Mucosa of descending colon (tissue), 3 donors: ENCODE measurements at regions not wholly inside any gene's neighbourhood (a gene's known extent, or its start where the extent isn't known, plus 50 kb on each side); places are given as distances from the start of the nearest gene placed in this dataset.

Experiments
- ATAC-seq: fragments of 200-7000 bp; cut with Tn5 transposase; one replicate; pipeline ENCODE4 v1.9.1; 2020; ENCODE audit warnings: mild to moderate bottlenecking, moderate library complexity
- DNase-seq, 3 donors: peaks; one replicate each; pipeline ENCODE4 v3.0.0-alpha.2; 2020
- H3K36me3 ChIP-seq: fragments of 200-600 bp; one replicate; pipeline ENCODE4 v1.8.0; 2021; ENCODE audit warnings: low read depth, mild to moderate bottlenecking
- H3K4me1 ChIP-seq: fragments of 200-600 bp; one replicate; pipeline ENCODE4 v1.8.0; 2021; ENCODE audit warnings: low read depth, mild to moderate bottlenecking
- H3K4me3 ChIP-seq: fragments of 200-600 bp; one replicate; pipeline ENCODE4 v1.8.0; 2021; ENCODE audit warnings: mild to moderate bottlenecking
- H3K9me3 ChIP-seq: fragments of 200-600 bp; one replicate; pipeline ENCODE4 v1.8.0; 2021; ENCODE audit warnings: mild to moderate bottlenecking
- CTCF ChIP-seq: fragments of 200-600 bp; IDR thresholded peaks from one replicate; pipeline ENCODE4 v1.8.0; 2022; ENCODE audit warnings: antibody characterized with exemption, mild to moderate bottlenecking
- intact Hi-C, 2 donors: fragments of 100-400 bp; cut with DNase I in 1 of 2; cut with micrococcal nuclease in 1 of 2; formaldehyde crosslinking; loops; one replicate each; pipeline versions ENCODE4 v1.11.0 to v1.11.1; 2022; cut with DNase I, micrococcal nuclease
- donor health status: DM: no; HTN: no; CAD: no; lungs with moderate emphysema.
- donor health status: DM: no; HTN: no; CAD: no.
- donor health status: DM: no; HTN: yes; CAD: no.

GRCh38 chr14:101358320-101359125 lies 202.8 kb upstream of the DIO3 start:
- DNase-seq (no peak), ATAC-seq (no peak)
- Histone ChIP-seq H3K4me1 (no peaks in the 10 kb centered on the region), H3K4me3 (no peak overlapping the region), H3K36me3 (no peaks in the 10 kb centered on the region), H3K9me3 (no peaks in the 10 kb centered on the region)
- TF ChIP-seq CTCF: no peak
- intact Hi-C loops: no loop called here

GRCh38 chr14:101359221-101360053 lies 201.9 kb upstream of the DIO3 start:
- peak in 1 of 3 donors; percentile 41 for DNase-seq
- no peaks in the 10 kb centered on the region for H3K9me3 ChIP-seq
- no peaks in the 10 kb centered on the region for H3K4me1 ChIP-seq
- intact Hi-C loops: no loop called here
- ATAC-seq: peak; percentile 27
- no peak for TF ChIP-seq CTCF
- no peaks in the 10 kb centered on the region for H3K36me3 ChIP-seq
- H3K4me3 ChIP-seq: no peak overlapping the region

- H3K4me3 ChIP-seq: no peak overlapping the region
- no peak for TF ChIP-seq CTCF
- H3K9me3 ChIP-seq: no peaks in the 10 kb centered on the region
- H3K4me1 ChIP-seq: no peaks in the 10 kb centered on the region
- H3K36me3 ChIP-seq: no peaks in the 10 kb centered on the region
- DNase-seq: peak in 2 of 3 donors; percentile 35 to 57
- intact Hi-C loops: no loop called here
- peak; percentile 43 for ATAC-seq
Measured at GRCh38 chr14:101360054-101360911, 201.0 kb upstream of the DIO3 start.

- DNase-seq (no peak), ATAC-seq (peak; percentile 4)
- Histone ChIP-seq H3K4me1 (peaks cover 2% of the 10 kb centered on the region), H3K4me3 (no peak overlapping the region), H3K36me3 (no peaks in the 10 kb centered on the region), H3K9me3 (no peaks in the 10 kb centered on the region)
- intact Hi-C loops: no loop called here
- TF ChIP-seq CTCF: no peak
Measured at GRCh38 chr14:101361044-101361443, 200.3 kb upstream of the DIO3 start.
